Colonic mucosa (tissue), 4 donors: ENCODE measurements at regions not wholly inside any gene's neighbourhood (a gene's known extent, or its start where the extent isn't known, plus 50 kb on each side); places are given as distances from the start of the nearest gene placed in this dataset.

Source experiments
- DNase-seq: peaks from one replicate; pipeline ENCODE4 v3.0.0-alpha.2; 2020
- H3K27ac ChIP-seq: fragments of 200-600 bp; one replicate; pipeline ENCODE4 v1.8.0; 2021
- H3K27me3 ChIP-seq: fragments of 200-600 bp; one replicate; pipeline ENCODE4 v1.8.0; 2021
- H3K36me3 ChIP-seq: fragments of 200-600 bp; one replicate; pipeline ENCODE4 v1.8.0; 2021
- H3K4me1 ChIP-seq: fragments of 200-600 bp; one replicate; pipeline ENCODE4 v1.8.0; 2021; ENCODE audit warnings: mild to moderate bottlenecking
- H3K4me3 ChIP-seq: fragments of 200-600 bp; one replicate; pipeline ENCODE4 v1.8.0; 2021
- H3K9ac ChIP-seq, 2 donors: one replicate each; pipeline ENCODE4 v1.7.0; 2013; ENCODE audit warnings: control low read depth in 2 of 2, low read depth in 2 of 2, low read length in 2 of 2
- H3K9me3 ChIP-seq: fragments of 200-600 bp; one replicate; pipeline ENCODE4 v1.8.0; 2021
- CTCF ChIP-seq: fragments of 200-600 bp; IDR thresholded peaks from one replicate; pipeline ENCODE4 v1.8.0; 2022; ENCODE audit warnings: antibody characterized with exemption, mild to moderate bottlenecking
- intact Hi-C: fragments of 100-400 bp; cut with DNase I; formaldehyde crosslinking; loops from one replicate; pipeline ENCODE4 v1.14.1; 2022
- donor health status: healthy.
- donor health status: DM: no; HTN: no; CAD: no.
- donor health status: DM: no; HTN: no; CAD: no.

DNA sequence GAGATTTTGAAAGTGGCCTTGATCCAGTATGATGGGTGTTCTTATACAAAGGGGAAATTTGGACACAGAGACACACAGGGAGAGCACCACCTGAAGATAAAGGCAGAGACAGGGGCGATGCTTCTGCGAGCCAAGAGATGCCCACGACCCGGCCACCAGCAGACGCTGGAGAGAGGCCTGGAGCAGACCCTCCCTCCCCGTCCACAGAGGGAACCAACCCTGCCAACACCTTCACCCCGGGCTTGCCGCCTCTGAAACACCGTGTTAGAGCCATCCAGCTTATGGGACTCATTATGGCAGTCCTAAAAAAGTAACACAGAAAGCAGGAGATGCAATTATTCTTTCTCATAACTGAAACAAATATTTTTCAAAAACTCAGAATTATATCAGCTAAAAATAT is 303.3 kb upstream of the SHH start:
- Histone ChIP-seq H3K4me3 (no peak overlapping the region), H3K9me3 (no peaks in the 10 kb centered on the region), H3K27ac (no peak overlapping the region), H3K9ac (no peak overlapping the region), H3K36me3 (no peaks in the 10 kb centered on the region), H3K4me1 (no peaks in the 10 kb centered on the region), H3K27me3 (no peaks in the 10 kb centered on the region)
- intact Hi-C loops, result no loop called here
- no peak for TF ChIP-seq CTCF
- DNase-seq, result no peak

DNA sequence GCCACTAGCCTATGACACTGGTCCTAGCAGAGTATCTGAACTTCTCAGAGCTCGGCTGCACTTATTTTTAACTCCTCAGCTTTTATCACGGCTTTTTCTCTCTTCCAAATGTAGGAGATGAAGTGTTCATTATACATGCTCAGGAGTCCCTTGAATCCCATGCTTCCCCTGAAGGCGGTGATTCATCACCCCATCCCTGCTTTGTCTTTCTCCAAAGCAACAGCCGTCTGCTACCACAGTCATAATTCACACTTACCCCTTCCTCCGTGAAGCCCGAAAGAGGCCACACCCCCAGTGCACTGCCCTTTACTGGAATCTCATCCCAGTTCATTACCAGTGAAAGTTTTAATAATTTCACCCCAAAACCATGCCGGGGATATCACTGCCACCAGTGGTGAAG is 301.5 kb upstream of the SHH start:
- Histone ChIP-seq H3K9me3 (no peaks in the 10 kb centered on the region), H3K4me3 (no peak overlapping the region), H3K27ac (no peak overlapping the region), H3K9ac (no peak overlapping the region), H3K4me1 (no peaks in the 10 kb centered on the region), H3K36me3 (no peaks in the 10 kb centered on the region), H3K27me3 (no peaks in the 10 kb centered on the region)
- no peak for DNase-seq
- no peak for TF ChIP-seq CTCF
- intact Hi-C loops, result no loop called here

DNA sequence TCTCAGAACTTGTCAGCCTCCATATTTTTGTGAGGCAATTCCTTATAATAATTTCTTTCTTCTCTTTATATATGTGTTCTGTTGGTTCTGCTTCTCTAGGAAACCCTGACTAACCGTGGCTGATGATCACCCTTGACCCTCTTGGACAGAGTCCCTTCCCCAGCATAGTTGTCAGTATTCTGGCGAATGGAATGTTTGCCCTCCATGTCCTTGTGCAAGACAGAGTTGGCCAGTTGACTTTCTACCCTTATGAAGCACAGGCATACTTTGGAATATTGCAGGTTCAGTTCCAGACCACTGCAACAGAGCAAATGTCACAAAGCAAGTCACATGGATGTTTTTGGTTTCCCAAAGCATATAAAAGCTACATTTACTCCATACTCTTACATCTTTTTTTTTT is 297.7 kb upstream of the SHH start:
- H3K4me1 ChIP-seq, result no peaks in the 10 kb centered on the region
- H3K9me3 ChIP-seq, result no peaks in the 10 kb centered on the region
- no peaks in the 10 kb centered on the region for H3K36me3 ChIP-seq
- TF ChIP-seq CTCF, result no peak
- no peak for DNase-seq
- H3K4me3 ChIP-seq, result no peak overlapping the region
- intact Hi-C loops, result no loop called here
- H3K9ac ChIP-seq, result no peak overlapping the region
- no peak overlapping the region for H3K27ac ChIP-seq
- H3K27me3 ChIP-seq, result no peaks in the 10 kb centered on the region

- Histone ChIP-seq H3K4me1 (no peaks in the 10 kb centered on the region), H3K27me3 (no peaks in the 10 kb centered on the region), H3K36me3 (no peaks in the 10 kb centered on the region), H3K4me3 (no peak overlapping the region), H3K9ac (no peak overlapping the region), H3K9me3 (no peaks in the 10 kb centered on the region), H3K27ac (no peak overlapping the region)
- no peak for DNase-seq
- TF ChIP-seq CTCF, result no peak
- intact Hi-C loops, result no loop called here
Measured at GRCh38 chr7:156109076-156109475, 296.8 kb upstream of the SHH start.

DNA sequence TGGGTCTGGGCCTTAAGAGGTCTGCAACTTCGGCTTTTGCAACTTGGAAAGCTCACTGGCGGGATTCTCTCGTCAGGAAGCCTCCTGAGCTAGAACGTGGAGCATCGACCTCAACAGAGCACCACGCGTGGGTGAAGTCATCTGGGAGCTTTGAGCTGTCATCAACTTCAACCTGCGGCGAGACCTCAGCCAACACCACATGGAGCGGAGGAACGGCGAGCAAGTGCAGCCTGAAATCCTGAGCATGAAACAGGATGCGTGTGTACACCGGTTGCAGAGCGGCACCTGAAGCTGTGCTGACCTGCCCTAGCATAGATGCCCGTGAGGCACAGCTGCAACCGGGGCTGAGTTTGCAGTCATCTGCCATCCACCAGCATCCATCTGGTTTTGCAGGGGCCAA is 295.7 kb upstream of the SHH start:
- no peak for TF ChIP-seq CTCF

GRCh38 chr7:156106107-156106426 is 293.8 kb upstream of the SHH start:
- H3K4me1 ChIP-seq, result no peaks in the 10 kb centered on the region
- intact Hi-C loops, result no loop called here
- no peak for TF ChIP-seq CTCF
- H3K9ac ChIP-seq, result no peak overlapping the region
- H3K36me3 ChIP-seq, result no peaks in the 10 kb centered on the region
- no peaks in the 10 kb centered on the region for H3K27me3 ChIP-seq
- no peaks in the 10 kb centered on the region for H3K9me3 ChIP-seq
- no peak overlapping the region for H3K4me3 ChIP-seq
- DNase-seq, result no peak
- no peak overlapping the region for H3K27ac ChIP-seq

More for the DNA sequence above, 295.7 kb upstream of the SHH start:
- H3K4me1 ChIP-seq, result no peaks in the 10 kb centered on the region
- intact Hi-C loops, result no loop called here
- no peak overlapping the region for H3K27ac ChIP-seq
- H3K9ac ChIP-seq, result no peak overlapping the region
- H3K36me3 ChIP-seq, result no peaks in the 10 kb centered on the region
- no peak overlapping the region for H3K4me3 ChIP-seq
- DNase-seq, result no peak
- no peaks in the 10 kb centered on the region for H3K27me3 ChIP-seq
- no peaks in the 10 kb centered on the region for H3K9me3 ChIP-seq
